PC-3 (cell line): ENCODE measurements at regions not wholly inside any gene's neighbourhood (a gene's known extent, or its start where the extent isn't known, plus 50 kb on each side); places are given as distances from the start of the nearest gene placed in this dataset.
"Not testable (repeated sequence)": the region's sequence is repeated elsewhere in the genome, so short reads cannot be mapped to it uniquely, and the experiment has no call there.

Experiments
- ATAC-seq: fragments of 200-7000 bp; cut with Tn5 transposase; 2 replicates; pipeline ENCODE4 v1.9.1; 2020; ENCODE audit warnings: mild to moderate bottlenecking, moderate library complexity
- BruUV-seq: library from RNA; stranded (reverse); fragments of 400-500 nt; replicated peaks from 2 replicates; lab custom pipeline; 2021; lab: Mats Ljungman, UMichigan
- CTCF ChIA-PET: fragments of 300-600 bp; sonication (Branson Sonifier 250); formaldehyde crosslinking; loops from one replicate; lab custom pipeline; 2022; ENCODE audit warnings: antibody characterized with exemption; lab: Charles Lee
- POLR2A ChIA-PET: fragments of 300-600 bp; sonication (Branson Sonifier 250); formaldehyde crosslinking; loops from one replicate; lab custom pipeline; 2022; ENCODE audit warnings: antibody characterized with exemption; ENCODE audit not compliant: unreplicated experiment; lab: Charles Lee
- DNase-seq: peaks from one replicate; pipeline ENCODE4 v3.0.0-alpha.2; 2015
- H2AFZ ChIP-seq: fragments of 300-600 bp; sonication (generic); 2 replicates; pipeline ENCODE4 v1.6.0; 2016; ENCODE audit warnings: antibody characterized with exemption, low read length
- H3F3A ChIP-seq: fragments of 300-600 bp; sonication (generic); one replicate; pipeline ENCODE4 v1.6.0; 2017; ENCODE audit warnings: antibody characterized with exemption, low read length, control low read depth, mild to moderate bottlenecking; ENCODE audit not compliant: unreplicated experiment
- H3K27ac ChIP-seq: fragments of 300-600 bp; sonication (generic); 2 replicates; pipeline ENCODE4 v1.5.1; 2016; ENCODE audit warnings: mild to moderate bottlenecking, low read length
- H3K27me3 ChIP-seq: fragments of 300-600 bp; sonication (generic); 2 replicates; pipeline ENCODE4 v1.6.1; 2016; ENCODE audit warnings: low read length, mixed read lengths
- H3K36me3 ChIP-seq: fragments of 300-600 bp; sonication (generic); 2 replicates; pipeline ENCODE4 v1.6.1; 2016; ENCODE audit warnings: low read depth, mixed run types, low read length, mixed read lengths
- H3K4me1 ChIP-seq: fragments of 300-600 bp; sonication (generic); 2 replicates; pipeline ENCODE4 v1.5.1; 2016; ENCODE audit warnings: low read length; ENCODE audit not compliant: insufficient read depth
- H3K4me2 ChIP-seq: fragments of 300-600 bp; sonication (generic); 2 replicates; pipeline ENCODE4 v1.6.0; 2016; ENCODE audit warnings: low read length
- H3K4me3 ChIP-seq: fragments of 300-600 bp; sonication (generic); 2 replicates; pipeline ENCODE4 v1.5.1; 2016; ENCODE audit warnings: mild to moderate bottlenecking, low read length, mixed read lengths
- H3K79me2 ChIP-seq: fragments of 300-600 bp; sonication (generic); 2 replicates; pipeline ENCODE4 v1.6.1; 2017; ENCODE audit warnings: low read length, mixed read lengths
- H3K9ac ChIP-seq: fragments of 300-600 bp; sonication (generic); 2 replicates; pipeline ENCODE4 v1.6.0; 2016; ENCODE audit warnings: mild to moderate bottlenecking, low read length
- H3K9me2 ChIP-seq: fragments of 300-600 bp; sonication (generic); replicated peaks from 2 replicates; pipeline ENCODE4 v1.6.1; 2016; ENCODE audit warnings: mixed run types, low read length, mixed read lengths
- H3K9me3 ChIP-seq: fragments of 300-600 bp; sonication (generic); 2 replicates; pipeline ENCODE4 v1.6.1; 2016; ENCODE audit warnings: low read length, mixed read lengths
- H4K20me1 ChIP-seq: fragments of 300-600 bp; sonication (generic); 2 replicates; pipeline ENCODE4 v1.6.1; 2016; ENCODE audit warnings: low read length, mixed read lengths
- CTCF ChIP-seq: fragments of 300-600 bp; sonication (generic); conservative IDR thresholded peaks from 2 replicates; pipeline ENCODE4 v1.5.1; 2017; ENCODE audit warnings: antibody characterized with exemption, low read depth, mild to moderate bottlenecking, low read length
- EZH2 ChIP-seq: fragments of 300-600 bp; sonication (generic); IDR thresholded peaks from one replicate; pipeline ENCODE4 v1.6.1; 2017; ENCODE audit warnings: antibody characterized with exemption, mild to moderate bottlenecking, low read length; ENCODE audit not compliant: unreplicated experiment
- EZH2phosphoT487 ChIP-seq: fragments of 300-600 bp; sonication (generic); IDR thresholded peaks from 2 replicates; pipeline ENCODE4 v1.6.1; 2018; ENCODE audit warnings: mild to moderate bottlenecking, antibody characterized with exemption, low read length, borderline replicate concordance
- intact Hi-C: fragments of 100-400 bp; cut with micrococcal nuclease; formaldehyde crosslinking; loops from 2 replicates; pipeline ENCODE4 v1.9.0; 2023

DNA sequence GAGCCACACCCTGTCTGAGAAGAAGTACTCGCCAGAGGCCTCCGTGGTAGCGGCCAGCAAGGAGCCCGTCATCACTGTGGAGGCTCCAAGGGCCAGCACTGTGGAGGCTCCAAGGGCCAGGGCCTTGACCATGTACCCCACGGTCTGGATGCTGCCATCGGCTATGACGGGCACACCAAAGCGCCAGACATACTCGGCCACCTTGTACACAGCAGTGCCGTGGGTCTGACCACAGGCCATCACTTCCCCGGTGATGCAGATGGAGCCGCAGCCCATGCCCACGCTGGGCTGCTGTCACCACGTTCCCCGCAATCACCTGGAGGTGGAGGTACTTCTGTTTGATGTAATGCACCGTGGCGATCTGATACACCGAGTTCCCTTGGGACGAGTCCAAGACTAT lies 377.7 kb upstream of the MAOA start:
- ATAC-seq: no peak
- ChIA-PET POLR2A (no interaction called here), CTCF (no interaction called here)
- Histone ChIP-seq H3K79me2 (no peaks in the 10 kb centered on the region), H3K9me3 (no peaks in the 10 kb centered on the region), H4K20me1 (no peaks in the 10 kb centered on the region), H3K9me2 (no peaks in the 10 kb centered on the region), H3K4me1 (no peaks in the 10 kb centered on the region), H3K9ac (no peak overlapping the region), H2AFZ (no peak overlapping the region), H3K4me2 (no peak overlapping the region), H3K4me3 (no peak overlapping the region), H3K27ac (no peak overlapping the region), H3K36me3 (no peaks in the 10 kb centered on the region), H3F3A (no peaks in the 10 kb centered on the region), H3K27me3 (no peaks in the 10 kb centered on the region)
- no TSS peak for BruUV-seq
- intact Hi-C loops: no loop called here
- TF ChIP-seq CTCF (no peak), EZH2 (no peak), EZH2phosphoT487 (no peak)
- no peak for DNase-seq

- DNase-seq (no peak), ATAC-seq (no peak)
- H4K20me1 ChIP-seq: no peaks in the 10 kb centered on the region
- no peaks in the 10 kb centered on the region for H3K9me2 ChIP-seq
- no peak overlapping the region for H3K9ac ChIP-seq
- H2AFZ ChIP-seq: no peak overlapping the region
- ChIA-PET POLR2A (no interaction called here), CTCF (no interaction called here)
- BruUV-seq: no TSS peak
- H3K36me3 ChIP-seq: no peaks in the 10 kb centered on the region
- H3F3A ChIP-seq: no peaks in the 10 kb centered on the region
- no peak overlapping the region for H3K4me2 ChIP-seq
- no peaks in the 10 kb centered on the region for H3K9me3 ChIP-seq
- no peak overlapping the region for H3K27ac ChIP-seq
- no peaks in the 10 kb centered on the region for H3K27me3 ChIP-seq
- H3K79me2 ChIP-seq: no peaks in the 10 kb centered on the region
- no peak overlapping the region for H3K4me3 ChIP-seq
- intact Hi-C loops: no loop called here
- no peaks in the 10 kb centered on the region for H3K4me1 ChIP-seq
- TF ChIP-seq EZH2phosphoT487: no peak
- no peak for TF ChIP-seq EZH2
- no peak for TF ChIP-seq CTCF
Measured at GRCh38 chrX:43279341-43279808, 376.7 kb upstream of the MAOA start.

- ChIA-PET POLR2A (no interaction called here), CTCF (no interaction called here)
- no peak overlapping the region for H3K9ac ChIP-seq
- H3K27me3 ChIP-seq: no peaks in the 10 kb centered on the region
- no peaks in the 10 kb centered on the region for H3K4me1 ChIP-seq
- intact Hi-C loops: no loop called here
- no peak for TF ChIP-seq CTCF
- no peak for TF ChIP-seq EZH2phosphoT487
- no peak for TF ChIP-seq EZH2
- H4K20me1 ChIP-seq: no peaks in the 10 kb centered on the region
- no peaks in the 10 kb centered on the region for H3K9me2 ChIP-seq
- no peak overlapping the region for H3K27ac ChIP-seq
- no peaks in the 10 kb centered on the region for H3K79me2 ChIP-seq
- no peaks in the 10 kb centered on the region for H3K9me3 ChIP-seq
- H3F3A ChIP-seq: no peaks in the 10 kb centered on the region
- no TSS peak for BruUV-seq
- ATAC-seq: no peak
- H2AFZ ChIP-seq: no peak overlapping the region
- DNase-seq: no peak
- no peak overlapping the region for H3K4me2 ChIP-seq
- H3K4me3 ChIP-seq: no peak overlapping the region
- H3K36me3 ChIP-seq: no peaks in the 10 kb centered on the region
Measured at GRCh38 chrX:43283187-43283586, 372.9 kb upstream of the MAOA start.

GRCh38 chrX:43311625-43312024 lies 344.5 kb upstream of the MAOA start:
- BruUV-seq, H3K36me3 ChIP-seq, POLR2A ChIA-PET, H3K27me3 ChIP-seq, ATAC-seq, H2AFZ ChIP-seq, H3K9me2 ChIP-seq, intact Hi-C loops, H3F3A ChIP-seq, H3K4me1 ChIP-seq, H3K27ac ChIP-seq, H3K79me2 ChIP-seq, H3K9ac ChIP-seq, H3K4me3 ChIP-seq, CTCF ChIA-PET, H3K9me3 ChIP-seq, DNase-seq, H4K20me1 ChIP-seq, H3K4me2 ChIP-seq: not testable (repeated sequence)
